ENCODE measurements at regions not wholly inside any gene's neighbourhood (a gene's known extent, or its start where the extent isn't known, plus 50 kb on each side); places are given as distances from the start of the nearest gene placed in this dataset.

DNA sequence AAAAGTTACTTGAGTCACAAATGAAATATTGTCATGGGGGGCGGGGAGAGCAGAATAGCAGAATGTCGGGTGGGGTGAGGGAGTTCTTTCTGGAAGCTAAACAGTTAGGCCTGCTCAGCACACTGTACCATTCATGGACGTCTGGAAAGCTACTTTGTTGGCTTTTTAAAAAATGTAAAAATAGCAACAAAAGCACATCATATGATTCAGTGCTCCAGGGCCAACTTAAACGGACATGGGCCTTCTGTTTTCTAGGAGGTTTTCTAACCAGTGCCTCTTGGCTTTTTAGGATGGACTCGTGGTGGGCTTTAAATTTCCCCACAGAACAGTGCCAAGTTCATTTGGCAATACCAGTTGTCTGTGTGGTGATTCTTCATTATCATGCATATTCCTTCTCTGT is 57.4 kb upstream of the CLCN4 start:
- Histone ChIP-seq H3K4me1 (ENCODE audit: control insufficient read depth, insufficient read depth, low read length) (peaks cover 11% of the 10 kb centered on the region), H3K9ac (ENCODE audit: control insufficient read depth, insufficient read depth, low read length) (no peak overlapping the region), H3K79me2 (ENCODE audit: control insufficient read depth, insufficient read depth, low read length) (no peaks in the 10 kb centered on the region; the same call in 1 of the 2 replicates), H3K27ac (ENCODE audit: control insufficient read depth, insufficient read depth) (no peak overlapping the region), H3K27me3 (replicated peaks in 1 of 2; ENCODE audit: control insufficient read depth in 2 of 2, insufficient read depth in 2 of 2, low read length in 1 of 2) (no peaks in the 10 kb centered on the region; a peak in 1 of 4 replicates), H3K4me3 (peak overlapping the region; percentile 50; the same call in 1 of the 2 replicates), H4K20me1 (ENCODE audit: control insufficient read depth, insufficient read depth) (no peaks in the 10 kb centered on the region), H3K9me3 (replicated peaks; ENCODE audit: control insufficient read depth, insufficient read depth, low read length) (no peaks in the 10 kb centered on the region; the same call in 1 of the 3 replicates), H3K36me3 (ENCODE audit: control insufficient read depth in 2 of 2, insufficient read depth in 2 of 2, low read length in 1 of 2) (peaks cover 0 to 2% of the 10 kb centered on the region in 2 experiments; a peak in 2 of 4 replicates), H3K4me2 (ENCODE audit: control insufficient read depth, insufficient read depth) (peak overlapping the region; percentile 28; the same call in 1 of the 2 replicates), H2AFZ (ENCODE audit: control insufficient read depth, low read depth, low read length) (no peak overlapping the region)
- RAD21 ChIA-PET (ENCODE audit: unreplicated experiment): interaction anchor here (0.9 to 8.6 kb wide), 10 partner anchors 11 to 100 kb away, joined by 4 to 99 read pairs (median 18); no protein-coding TSS in a partner anchor
- no TSS peak for BruUV-seq (replicated peaks)
- SMC1A ChIA-PET (ENCODE audit: uncharacterized antibody, unreplicated experiment): interaction anchor here (1.0 to 8.5 kb wide), 12 partner anchors 8 to 114 kb away, joined by 3 to 110 read pairs (median 16); no protein-coding TSS in a partner anchor
- no peak for FAIRE-seq
- intact Hi-C loops (cut with micrococcal nuclease; ENCODE audit: unreplicated experiment) (loop anchor here (2.0 kb wide), 1 partner anchor 19 kb away; no protein-coding TSS in a partner anchor), in situ Hi-C loops (cut with MboI) (no loop called here)
- no peak for DNase-seq (ENCODE audit: low read depth, low spot score)
- CTCF ChIA-PET: interaction anchor here (0.8 to 6.8 kb wide), 9 partner anchors 13 to 102 kb away, joined by 3 to 68 read pairs (median 8); no protein-coding TSS in a partner anchor
- TF ChIP-seq SIX5 (IDR thresholded peaks at IDR 0.05; ENCODE audit: low read depth, low read length, severe bottlenecking) (no peak), TCF12 (IDR thresholded peaks at IDR 0.05; ENCODE audit: low read depth, low read length) (no peak), RFX5 (IDR thresholded peaks at IDR 0.05; ENCODE audit: low read depth, low read length) (no peak), NFYB (IDR thresholded peaks at IDR 0.05; ENCODE audit: insufficient read depth, low read depth, low read length) (no peak), FOXK2 (IDR thresholded peaks at IDR 0.05) (no peak)
- POLR2A ChIA-PET: interaction anchor here (0.5 to 7.1 kb wide), 7 partner anchors 8 to 1701 kb away, joined by 4 to 68 read pairs (median 8); no protein-coding TSS in a partner anchor
- 53% methylated on average over 5 of the region's 5 CpGs for WGBS (ENCODE audit: insufficient coverage, insufficient replicate concordance, low lambda C conversion rate, missing lambda C conversion rate)
- ATAC-seq: no peak

DNA sequence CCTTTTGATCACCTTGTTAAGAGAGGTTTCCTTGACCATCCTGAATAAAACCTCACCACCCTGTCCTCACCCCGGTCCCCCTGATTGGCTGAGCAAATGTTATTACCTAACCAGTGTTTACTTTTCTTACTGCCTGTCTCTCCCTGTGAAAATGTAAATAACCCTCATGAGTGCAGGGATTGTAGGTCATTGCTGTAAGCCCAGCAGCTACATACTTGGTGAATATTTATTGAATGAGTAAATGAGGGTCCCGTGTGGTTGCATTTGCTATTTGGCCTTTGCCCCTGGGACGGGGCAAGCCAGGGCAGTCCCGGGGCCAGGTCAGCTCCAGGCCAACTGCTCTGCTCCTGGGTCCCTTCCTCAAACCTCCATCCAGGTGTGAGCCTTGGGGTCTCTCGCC is 55.5 kb upstream of the CLCN4 start:
- H3K36me3 ChIP-seq (ENCODE audit: control insufficient read depth in 2 of 2, insufficient read depth in 2 of 2, low read length in 1 of 2): peaks cover 0 to 2% of the 10 kb centered on the region in 2 experiments; a peak in 2 of 4 replicates
- ChIA-PET CTCF (interaction anchor here (1.1 kb wide), 2 partner anchors 9 to 18 kb away, joined by 3 to 4 read pairs; no protein-coding TSS in a partner anchor), POLR2A (interaction anchor here (1.4 kb wide), 1 partner anchor 17 kb away, joined by 3 read pairs; no protein-coding TSS in a partner anchor), SMC1A (ENCODE audit: uncharacterized antibody, unreplicated experiment) (interaction anchor here (1.0 to 1.2 kb wide), 3 partner anchors 12 to 16 kb away, joined by 3 read pairs; no protein-coding TSS in a partner anchor), RAD21 (ENCODE audit: unreplicated experiment) (interaction anchor here (1.4 kb wide), 1 partner anchor 18 kb away, joined by 4 read pairs; no protein-coding TSS in a partner anchor)
- ATAC-seq (no peak), DNase-seq (ENCODE audit: low read depth, low spot score) (no peak), FAIRE-seq (no peak)
- no peak overlapping the region for H3K27ac ChIP-seq (ENCODE audit: control insufficient read depth, insufficient read depth)
- no peak overlapping the region for H3K9ac ChIP-seq (ENCODE audit: control insufficient read depth, insufficient read depth, low read length)
- peaks cover 7% of the 10 kb centered on the region for H3K4me1 ChIP-seq (ENCODE audit: control insufficient read depth, insufficient read depth, low read length)
- BruUV-seq (replicated peaks): no TSS peak
- no peaks in the 10 kb centered on the region; a peak in 1 of 4 replicates for H3K27me3 ChIP-seq (replicated peaks in 1 of 2; ENCODE audit: control insufficient read depth in 2 of 2, insufficient read depth in 2 of 2, low read length in 1 of 2)
- TF ChIP-seq NFXL1 (IDR thresholded peaks at IDR 0.05; ENCODE audit: borderline replicate concordance) (no peak), NFYB (IDR thresholded peaks at IDR 0.05; ENCODE audit: insufficient read depth, low read depth, low read length) (0 out of 2 replicates have a peak, but pooled peaks have one; percentile 15)
- in situ Hi-C loops (cut with MboI) (loop anchor here (25.0 kb wide), 1 partner anchor 1289 kb away; the partner anchor contains the start of gene FAM9A), intact Hi-C loops (cut with micrococcal nuclease; ENCODE audit: unreplicated experiment) (no loop called here)
- H3K4me2 ChIP-seq (ENCODE audit: control insufficient read depth, insufficient read depth): no peak overlapping the region
- H2AFZ ChIP-seq (ENCODE audit: control insufficient read depth, low read depth, low read length): no peak overlapping the region
- no peaks in the 10 kb centered on the region for H4K20me1 ChIP-seq (ENCODE audit: control insufficient read depth, insufficient read depth)
- H3K79me2 ChIP-seq (ENCODE audit: control insufficient read depth, insufficient read depth, low read length): no peaks in the 10 kb centered on the region; the same call in 1 of the 2 replicates
- 64% methylated on average over 5 of the region's 5 CpGs for WGBS (ENCODE audit: insufficient coverage, insufficient replicate concordance, low lambda C conversion rate, missing lambda C conversion rate)
- H3K4me3 ChIP-seq: no peak overlapping the region
- H3K9me3 ChIP-seq (replicated peaks; ENCODE audit: control insufficient read depth, insufficient read depth, low read length): no peaks in the 10 kb centered on the region; the same call in 1 of the 3 replicates

Data from GM12878 (cell line).